ENCODE measurements at regions not wholly inside any gene's neighbourhood (a gene's known extent, or its start where the extent isn't known, plus 50 kb on each side); places are given as distances from the start of the nearest gene placed in this dataset.

DNA sequence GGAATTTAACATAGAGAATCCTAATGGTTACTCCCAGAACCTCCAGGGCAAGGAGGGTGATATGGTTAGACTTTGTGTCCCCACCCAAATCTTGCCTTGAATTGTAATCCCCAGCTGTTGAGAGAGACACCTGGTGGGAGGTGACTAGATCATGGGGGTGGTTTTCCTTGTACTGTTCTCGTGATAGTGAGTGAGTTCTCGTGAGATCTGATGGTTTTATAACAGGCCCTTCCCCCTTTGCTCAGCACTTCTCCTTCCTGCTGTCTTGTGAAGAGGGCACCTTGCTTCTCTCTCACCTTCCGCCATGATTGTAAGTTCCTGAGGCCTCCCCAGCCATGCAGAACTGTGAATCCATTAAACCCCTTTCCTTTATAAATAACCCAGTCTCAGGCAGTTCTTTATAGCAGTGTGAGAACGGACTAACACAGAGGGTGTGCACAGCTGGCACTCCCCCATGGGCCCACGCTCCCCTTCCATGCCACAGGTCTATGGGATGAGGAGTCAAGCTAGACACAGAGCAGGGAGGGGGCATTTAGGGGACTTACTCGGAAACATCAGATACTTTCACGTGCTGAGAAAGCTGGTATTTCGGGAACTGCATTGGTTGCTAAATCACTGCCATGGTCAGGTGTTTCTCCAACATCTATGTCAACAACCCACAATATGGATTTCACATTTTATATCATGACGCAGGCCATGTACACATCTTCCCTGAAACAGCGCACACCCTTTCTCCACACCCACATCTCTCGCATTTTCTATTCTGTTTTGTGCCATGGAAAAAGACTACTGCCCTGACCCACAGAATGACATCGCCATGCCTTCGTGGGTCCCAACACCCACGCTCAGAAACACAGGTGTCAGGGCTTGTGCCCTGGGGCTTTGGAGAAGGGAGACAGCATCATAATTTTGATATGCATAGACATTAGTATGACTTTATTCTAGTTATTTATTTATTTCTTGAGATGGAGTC, 199.1 kb upstream of the GSE1 start:
- H3K27me3 ChIP-seq (ENCODE audit: insufficient read depth, low read length, poor library complexity, severe bottlenecking): no peaks in the 10 kb centered on the region

DNA sequence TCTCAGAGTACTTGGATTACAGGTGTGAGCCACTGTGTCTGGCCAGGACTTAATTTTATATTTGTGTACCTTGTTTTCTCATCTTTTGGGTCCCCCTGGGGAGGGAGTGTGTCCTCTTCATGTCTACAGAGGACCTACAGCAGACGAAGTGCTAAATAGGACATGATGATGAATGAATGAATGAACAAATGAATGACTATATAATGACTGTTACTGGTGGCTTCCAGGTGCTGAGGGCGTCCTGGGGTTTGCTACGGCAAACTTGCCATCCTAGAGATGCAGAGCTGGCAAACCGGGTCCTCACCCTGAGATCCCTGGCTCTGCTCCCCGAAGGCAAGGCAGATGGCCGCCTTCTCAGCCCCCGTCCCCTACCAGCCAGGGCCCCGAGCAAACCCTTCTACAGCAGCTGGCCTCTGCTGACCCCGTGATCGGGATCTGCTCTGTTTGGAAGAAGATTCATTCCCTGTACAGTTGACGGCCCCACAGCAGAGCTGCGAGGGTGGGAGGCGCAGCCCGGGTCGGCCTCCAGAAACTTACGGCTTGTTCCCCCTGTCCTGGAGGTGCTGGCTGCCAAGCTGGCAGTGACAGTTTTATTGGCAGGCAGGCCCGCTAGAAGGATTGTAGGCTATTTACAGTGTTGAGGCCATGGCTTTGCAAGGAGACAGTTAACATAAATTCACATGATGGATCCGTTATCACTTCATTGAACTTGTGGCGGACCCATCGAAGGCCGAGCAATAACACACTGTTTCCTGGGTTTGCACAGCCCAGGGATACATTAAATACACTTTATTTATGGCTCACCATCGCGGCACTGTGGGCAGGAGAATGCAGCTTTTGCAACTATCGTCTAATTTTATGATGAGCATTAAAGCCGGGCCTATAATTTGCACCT, 197.7 kb upstream of the GSE1 start:
- Histone ChIP-seq H3K4me2 (ENCODE audit: low read depth, low read length, poor library complexity, severe bottlenecking) (no peak overlapping the region), H2AFZ (ENCODE audit: low read length) (no peak overlapping the region), H3K4me1 (ENCODE audit: insufficient read depth, low read length, poor library complexity, severe bottlenecking) (peaks cover 9% of the 10 kb centered on the region), H3K4me3 (ENCODE audit: low read length, poor library complexity, severe bottlenecking) (no peak overlapping the region), H3K27me3 (ENCODE audit: insufficient read depth, low read length, poor library complexity, severe bottlenecking) (no peaks in the 10 kb centered on the region), H3K9ac (ENCODE audit: low read depth, low read length, poor library complexity, severe bottlenecking) (no peak overlapping the region), H3K9me3 (ENCODE audit: insufficient read depth, low read depth, low read length) (no peaks in the 10 kb centered on the region), H3F3A (ENCODE audit: low read depth) (no peaks in the 10 kb centered on the region), H4K20me1 (ENCODE audit: insufficient read depth, low read length, poor library complexity, severe bottlenecking) (no peaks in the 10 kb centered on the region), H3K36me3 (ENCODE audit: insufficient read depth, low read length) (no peaks in the 10 kb centered on the region), H3K79me2 (ENCODE audit: insufficient read depth, low read length) (no peaks in the 10 kb centered on the region), H3K9me2 (replicated peaks; ENCODE audit: low read depth, low read length) (no peaks in the 10 kb centered on the region)
- TF ChIP-seq, protein P1, sequence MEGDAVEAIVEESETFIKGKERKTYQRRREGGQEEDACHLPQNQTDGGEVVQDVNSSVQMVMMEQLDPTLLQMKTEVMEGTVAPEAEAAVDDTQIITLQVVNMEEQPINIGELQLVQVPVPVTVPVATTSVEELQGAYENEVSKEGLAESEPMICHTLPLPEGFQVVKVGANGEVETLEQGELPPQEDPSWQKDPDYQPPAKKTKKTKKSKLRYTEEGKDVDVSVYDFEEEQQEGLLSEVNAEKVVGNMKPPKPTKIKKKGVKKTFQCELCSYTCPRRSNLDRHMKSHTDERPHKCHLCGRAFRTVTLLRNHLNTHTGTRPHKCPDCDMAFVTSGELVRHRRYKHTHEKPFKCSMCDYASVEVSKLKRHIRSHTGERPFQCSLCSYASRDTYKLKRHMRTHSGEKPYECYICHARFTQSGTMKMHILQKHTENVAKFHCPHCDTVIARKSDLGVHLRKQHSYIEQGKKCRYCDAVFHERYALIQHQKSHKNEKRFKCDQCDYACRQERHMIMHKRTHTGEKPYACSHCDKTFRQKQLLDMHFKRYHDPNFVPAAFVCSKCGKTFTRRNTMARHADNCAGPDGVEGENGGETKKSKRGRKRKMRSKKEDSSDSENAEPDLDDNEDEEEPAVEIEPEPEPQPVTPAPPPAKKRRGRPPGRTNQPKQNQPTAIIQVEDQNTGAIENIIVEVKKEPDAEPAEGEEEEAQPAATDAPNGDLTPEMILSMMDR (conservative IDR thresholded peaks at IDR 0.05; ENCODE audit: low read length): no peak
- no peak for TF ChIP-seq EZH2phosphoT487 (IDR thresholded peaks at IDR 0.05; ENCODE audit: borderline replicate concordance)

More for the DNA sequence above, 199.1 kb upstream of the GSE1 start:
- Histone ChIP-seq H3K9ac (ENCODE audit: low read depth, low read length, poor library complexity, severe bottlenecking) (no peak overlapping the region), H3K9me3 (ENCODE audit: insufficient read depth, low read depth, low read length) (no peaks in the 10 kb centered on the region), H4K20me1 (ENCODE audit: insufficient read depth, low read length, poor library complexity, severe bottlenecking) (no peaks in the 10 kb centered on the region), H3K9me2 (replicated peaks; ENCODE audit: low read depth, low read length) (no peaks in the 10 kb centered on the region), H2AFZ (ENCODE audit: low read length) (no peak overlapping the region), H3K4me2 (ENCODE audit: low read depth, low read length, poor library complexity, severe bottlenecking) (no peak overlapping the region), H3K79me2 (ENCODE audit: insufficient read depth, low read length) (no peaks in the 10 kb centered on the region), H3F3A (ENCODE audit: low read depth) (no peaks in the 10 kb centered on the region), H3K4me1 (ENCODE audit: insufficient read depth, low read length, poor library complexity, severe bottlenecking) (peaks cover 9% of the 10 kb centered on the region), H3K4me3 (ENCODE audit: low read length, poor library complexity, severe bottlenecking) (no peak overlapping the region), H3K36me3 (ENCODE audit: insufficient read depth, low read length) (no peaks in the 10 kb centered on the region)
- TF ChIP-seq, protein P1 (conservative IDR thresholded peaks at IDR 0.05; ENCODE audit: low read length): no peak

DNA sequence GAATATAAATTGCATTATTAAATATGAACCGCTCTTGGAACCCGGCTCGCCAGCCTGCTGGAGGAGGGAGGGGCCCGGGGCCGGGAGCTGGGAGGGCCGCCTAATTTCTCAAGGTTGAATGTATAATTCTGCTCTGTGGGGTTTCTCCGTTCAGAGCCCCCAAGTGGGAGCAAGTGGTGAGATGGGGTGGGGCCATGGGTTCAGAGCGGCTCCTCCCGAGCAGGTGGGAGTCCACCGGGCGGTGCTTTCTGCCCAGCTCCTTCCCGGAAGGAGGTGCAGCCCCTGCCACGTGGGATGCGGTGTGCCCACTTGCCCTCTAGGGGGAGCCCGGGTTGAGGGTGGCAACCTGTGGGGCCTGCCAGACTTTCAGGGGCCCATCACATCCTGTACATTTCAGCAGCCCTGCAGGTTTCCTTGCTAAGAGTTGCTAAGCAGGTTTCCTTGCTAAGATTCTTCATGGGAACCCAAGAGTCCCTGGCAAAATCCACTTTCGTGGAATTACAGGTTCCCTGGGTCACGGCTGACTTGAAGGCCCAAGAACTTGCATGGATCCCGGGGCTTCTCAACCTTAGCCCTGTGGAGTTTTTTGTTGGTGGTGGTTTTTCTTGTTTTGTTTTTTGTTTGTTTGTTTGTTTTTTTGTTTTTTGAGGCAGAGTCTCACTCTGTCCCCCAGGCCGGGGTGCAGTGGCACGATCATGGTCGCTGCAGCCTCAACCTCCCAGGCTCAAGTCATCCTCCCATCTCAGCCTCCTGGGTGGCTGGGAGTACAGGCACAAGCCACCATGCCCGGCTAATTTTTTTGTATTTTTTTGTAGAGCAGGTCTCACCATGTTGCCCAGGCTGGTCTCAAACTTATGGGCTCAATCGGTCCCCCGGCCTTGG, 196.7 kb upstream of the GSE1 start:
- TF ChIP-seq EZH2phosphoT487 (IDR thresholded peaks at IDR 0.05; ENCODE audit: borderline replicate concordance): no peak
- TF ChIP-seq, protein P1 (conservative IDR thresholded peaks at IDR 0.05; ENCODE audit: low read length): peak; percentile 85
- Histone ChIP-seq H3K4me3 (ENCODE audit: low read length, poor library complexity, severe bottlenecking) (no peak overlapping the region), H3F3A (ENCODE audit: low read depth) (no peaks in the 10 kb centered on the region), H3K9me2 (replicated peaks; ENCODE audit: low read depth, low read length) (no peaks in the 10 kb centered on the region), H3K27me3 (ENCODE audit: insufficient read depth, low read length, poor library complexity, severe bottlenecking) (no peaks in the 10 kb centered on the region), H3K36me3 (ENCODE audit: insufficient read depth, low read length) (no peaks in the 10 kb centered on the region), H3K4me2 (ENCODE audit: low read depth, low read length, poor library complexity, severe bottlenecking) (peak overlapping the region; percentile 42), H4K20me1 (ENCODE audit: insufficient read depth, low read length, poor library complexity, severe bottlenecking) (no peaks in the 10 kb centered on the region), H3K79me2 (ENCODE audit: insufficient read depth, low read length) (no peaks in the 10 kb centered on the region), H3K9me3 (ENCODE audit: insufficient read depth, low read depth, low read length) (no peaks in the 10 kb centered on the region), H3K9ac (ENCODE audit: low read depth, low read length, poor library complexity, severe bottlenecking) (peak overlapping the region; percentile 56), H3K4me1 (ENCODE audit: insufficient read depth, low read length, poor library complexity, severe bottlenecking) (peaks cover 9% of the 10 kb centered on the region), H2AFZ (ENCODE audit: low read length) (no peak overlapping the region; the same call in 1 of the 2 replicates)

Measured in Loucy (cell line).